Gastroesophageal sphincter (tissue), 3 donors: ENCODE measurements at regions not wholly inside any gene's neighbourhood (a gene's known extent, or its start where the extent isn't known, plus 50 kb on each side); places are given as distances from the start of the nearest gene placed in this dataset.

Experiments
- EP300 ChIP-seq: sonication (generic); formaldehyde crosslinking; IDR thresholded peaks from one replicate; pipeline ENCODE4 v1.6.1; 2017; ENCODE audit warnings: antibody characterized with exemption, mild to moderate bottlenecking
- POLR2A ChIP-seq, 2 donors: fragments of 450-650 bp; IDR thresholded peaks; one replicate each; pipeline ENCODE4 v1.6.1; 2017; ENCODE audit warnings: antibody characterized with exemption in 2 of 2, mild to moderate bottlenecking in 2 of 2, moderate library complexity in 1 of 2
- POLR2AphosphoS5 ChIP-seq: sonication (generic); formaldehyde crosslinking; IDR thresholded peaks from one replicate; pipeline ENCODE4 v1.6.1; 2017; ENCODE audit warnings: antibody characterized with exemption
- TF ChIP-seq, protein P1 (sequence below), 4 experiments: fragments of 200-600 bp in 2 of 4; fragments of 450-650 bp in 2 of 4; sonication (generic) in 1 of 4; IDR thresholded peaks; one replicate each; pipeline ENCODE4 v1.5.1; 2017 to 2019; ENCODE audit warnings: antibody characterized with exemption in 4 of 4, mild to moderate bottlenecking in 2 of 4, moderate library complexity in 2 of 4

GRCh38 chrX:85611926-85612325 is 232.5 kb upstream of the POF1B start:
- TF ChIP-seq POLR2AphosphoS5 (no peak), POLR2A (IDR thresholded peaks at IDR 0.05) (no peak), EP300 (no peak)
- TF ChIP-seq, protein P1, sequence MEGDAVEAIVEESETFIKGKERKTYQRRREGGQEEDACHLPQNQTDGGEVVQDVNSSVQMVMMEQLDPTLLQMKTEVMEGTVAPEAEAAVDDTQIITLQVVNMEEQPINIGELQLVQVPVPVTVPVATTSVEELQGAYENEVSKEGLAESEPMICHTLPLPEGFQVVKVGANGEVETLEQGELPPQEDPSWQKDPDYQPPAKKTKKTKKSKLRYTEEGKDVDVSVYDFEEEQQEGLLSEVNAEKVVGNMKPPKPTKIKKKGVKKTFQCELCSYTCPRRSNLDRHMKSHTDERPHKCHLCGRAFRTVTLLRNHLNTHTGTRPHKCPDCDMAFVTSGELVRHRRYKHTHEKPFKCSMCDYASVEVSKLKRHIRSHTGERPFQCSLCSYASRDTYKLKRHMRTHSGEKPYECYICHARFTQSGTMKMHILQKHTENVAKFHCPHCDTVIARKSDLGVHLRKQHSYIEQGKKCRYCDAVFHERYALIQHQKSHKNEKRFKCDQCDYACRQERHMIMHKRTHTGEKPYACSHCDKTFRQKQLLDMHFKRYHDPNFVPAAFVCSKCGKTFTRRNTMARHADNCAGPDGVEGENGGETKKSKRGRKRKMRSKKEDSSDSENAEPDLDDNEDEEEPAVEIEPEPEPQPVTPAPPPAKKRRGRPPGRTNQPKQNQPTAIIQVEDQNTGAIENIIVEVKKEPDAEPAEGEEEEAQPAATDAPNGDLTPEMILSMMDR (IDR thresholded peaks at IDR 0.05), result no peak
